Suprapubic skin (tissue), 4 donors: ENCODE measurements at regions not wholly inside any gene's neighbourhood (a gene's known extent, or its start where the extent isn't known, plus 50 kb on each side); places are given as distances from the start of the nearest gene placed in this dataset.

Experiments
- DNase-seq, 2 donors: peaks; one replicate each; pipeline ENCODE4 v3.0.0-alpha.2; 2019; ENCODE audit warnings: low spot score in 2 of 2
- H3K27ac ChIP-seq: fragments of 200-600 bp; sonication (generic); one replicate; pipeline ENCODE4 v1.5.1; 2019
- H3K27me3 ChIP-seq: fragments of 200-600 bp; sonication (generic); one replicate; pipeline ENCODE4 v1.5.1; 2019
- H3K36me3 ChIP-seq: fragments of 200-600 bp; sonication (generic); one replicate; pipeline ENCODE4 v1.5.1; 2019
- H3K4me1 ChIP-seq: fragments of 200-600 bp; sonication (generic); one replicate; pipeline ENCODE4 v1.5.1; 2019
- H3K4me3 ChIP-seq: fragments of 200-600 bp; sonication (generic); one replicate; pipeline ENCODE4 v1.5.1; 2019; ENCODE audit warnings: mild to moderate bottlenecking
- H3K9me3 ChIP-seq: fragments of 200-600 bp; sonication (generic); one replicate; pipeline ENCODE4 v1.5.1; 2019
- CTCF ChIP-seq, 2 donors: fragments of 200-600 bp in 1 of 2; fragments of 450-650 bp in 1 of 2; sonication (generic) in 1 of 2; IDR thresholded peaks; one replicate each; pipeline ENCODE4 v1.5.1; 2016 to 2019; ENCODE audit warnings: antibody characterized with exemption in 2 of 2, mild to moderate bottlenecking in 1 of 2, moderate library complexity in 1 of 2
- EP300 ChIP-seq: sonication (generic); formaldehyde crosslinking; IDR thresholded peaks from one replicate; pipeline ENCODE4 v1.6.1; 2017; ENCODE audit warnings: antibody characterized with exemption
- POLR2A ChIP-seq, 2 donors: fragments of 450-650 bp; IDR thresholded peaks; one replicate each; pipeline ENCODE4 v1.6.1; 2017; ENCODE audit warnings: antibody characterized with exemption in 2 of 2, mild to moderate bottlenecking in 2 of 2, moderate library complexity in 2 of 2
- POLR2AphosphoS5 ChIP-seq, 3 donors: sonication (generic); formaldehyde crosslinking; IDR thresholded peaks; one replicate each; pipeline ENCODE4 v1.6.1; 2017; ENCODE audit warnings: antibody characterized with exemption in 3 of 3
- WGBS: methylation state at CpG from one replicate; pipeline ENCODE4 v1.1.5; 2018; 5-methylcytosine and 5-hydroxymethylcytosine counted together

- TF ChIP-seq POLR2AphosphoS5 (IDR thresholded peaks at IDR 0.05) (no peak), CTCF (IDR thresholded peaks at IDR 0.05) (no peak), POLR2A (IDR thresholded peaks at IDR 0.05) (no peak), EP300 (no peak)
- no peaks in the 10 kb centered on the region for H3K9me3 ChIP-seq
- no peak overlapping the region for H3K27ac ChIP-seq
- 69% methylated on average over 7 of the region's 7 CpGs for WGBS
- no peak for DNase-seq
- no peaks in the 10 kb centered on the region for H3K4me1 ChIP-seq
- H3K4me3 ChIP-seq, result no peak overlapping the region
- no peaks in the 10 kb centered on the region for H3K27me3 ChIP-seq
- no peaks in the 10 kb centered on the region for H3K36me3 ChIP-seq
Observed at GRCh38 chr16:6284731-6285130, 1047.9 kb upstream of the RBFOX1 start.

DNA sequence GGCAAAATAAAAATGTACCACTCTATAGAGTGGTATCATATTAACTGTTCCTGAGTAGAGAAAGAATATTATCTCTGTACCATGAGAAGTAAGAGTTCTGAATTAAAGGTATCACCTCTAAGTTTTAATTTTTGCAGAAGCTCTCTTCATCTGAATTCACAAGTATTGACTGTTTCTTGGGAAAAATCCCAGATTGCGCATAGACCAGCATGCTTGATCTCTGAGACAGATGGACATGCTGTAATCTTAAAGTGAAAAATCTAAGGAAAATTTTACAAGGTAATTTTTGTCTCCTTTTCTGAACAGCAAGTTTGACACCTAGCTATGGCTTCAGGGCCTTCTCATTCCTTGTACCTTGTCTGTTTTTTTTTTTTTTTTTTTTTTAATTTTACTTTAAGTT lies 1050.7 kb upstream of the RBFOX1 start:
- no peaks in the 10 kb centered on the region for H3K27me3 ChIP-seq
- H3K36me3 ChIP-seq, result no peaks in the 10 kb centered on the region
- H3K27ac ChIP-seq, result no peak overlapping the region
- TF ChIP-seq POLR2AphosphoS5 (IDR thresholded peaks at IDR 0.05) (no peak), CTCF (IDR thresholded peaks at IDR 0.05) (no peak), POLR2A (IDR thresholded peaks at IDR 0.05) (no peak), EP300 (no peak)
- H3K9me3 ChIP-seq, result no peaks in the 10 kb centered on the region
- no peak for DNase-seq
- H3K4me1 ChIP-seq, result no peaks in the 10 kb centered on the region
- no peak overlapping the region for H3K4me3 ChIP-seq
- 86% methylated on average over 1 of the region's 1 CpG for WGBS

DNA sequence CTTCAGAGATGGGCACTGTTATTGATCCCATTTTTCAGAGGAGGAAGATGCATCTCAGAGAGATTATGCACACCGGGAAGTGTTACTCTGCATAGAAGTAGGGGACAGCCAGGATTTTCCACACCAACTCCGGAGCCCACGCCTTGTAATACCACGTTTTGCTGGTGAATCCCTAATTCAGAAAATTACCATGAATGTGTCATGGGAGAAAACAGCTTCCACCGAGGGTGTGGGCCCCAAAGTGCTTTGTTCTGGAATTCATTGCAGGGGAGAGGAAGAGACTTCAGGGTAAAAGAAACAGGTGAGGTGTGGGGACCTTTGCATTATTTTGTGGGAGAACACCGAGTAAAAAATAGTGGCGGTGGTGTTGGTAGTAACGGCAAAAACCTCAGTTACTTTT lies 1051.4 kb upstream of the RBFOX1 start:
- Histone ChIP-seq H3K27me3 (no peaks in the 10 kb centered on the region), H3K9me3 (no peaks in the 10 kb centered on the region), H3K27ac (no peak overlapping the region), H3K4me3 (no peak overlapping the region), H3K4me1 (no peaks in the 10 kb centered on the region), H3K36me3 (no peaks in the 10 kb centered on the region)
- DNase-seq, result no peak
- no peak for TF ChIP-seq POLR2A (IDR thresholded peaks at IDR 0.05)
- no peak for TF ChIP-seq EP300
- TF ChIP-seq CTCF (IDR thresholded peaks at IDR 0.05), result no peak
- TF ChIP-seq POLR2AphosphoS5 (IDR thresholded peaks at IDR 0.05), result no peak
- 82% methylated on average over 8 of the region's 8 CpGs for WGBS

DNA sequence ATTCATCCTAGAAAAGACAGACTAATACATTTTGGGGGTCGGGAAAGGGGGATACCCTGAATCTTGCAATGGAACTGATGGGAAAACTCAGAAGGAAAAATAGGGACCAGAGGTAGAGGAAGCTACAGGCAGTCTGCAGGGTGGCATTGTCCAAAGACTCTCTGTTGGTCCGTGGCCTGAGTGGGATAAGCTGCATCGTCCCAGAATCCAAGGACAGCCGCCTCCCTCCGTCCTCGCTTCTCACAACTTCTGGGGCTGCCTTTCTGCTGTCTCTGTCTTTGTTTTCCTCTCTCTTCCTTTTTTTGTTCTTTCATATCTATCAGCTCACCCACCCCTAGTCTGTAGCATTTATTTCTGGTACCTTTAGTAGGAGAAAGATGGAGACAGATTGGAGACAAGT lies 1052.6 kb upstream of the RBFOX1 start:
- no peaks in the 10 kb centered on the region for H3K27me3 ChIP-seq
- no peak overlapping the region for H3K4me3 ChIP-seq
- no peaks in the 10 kb centered on the region for H3K4me1 ChIP-seq
- no peak for TF ChIP-seq CTCF (IDR thresholded peaks at IDR 0.05)
- no peak for TF ChIP-seq POLR2AphosphoS5 (IDR thresholded peaks at IDR 0.05)
- TF ChIP-seq POLR2A (IDR thresholded peaks at IDR 0.05), result no peak
- no peak for TF ChIP-seq EP300
- H3K9me3 ChIP-seq, result no peaks in the 10 kb centered on the region
- WGBS, result 78% methylated on average over 6 of the region's 6 CpGs
- H3K36me3 ChIP-seq, result no peaks in the 10 kb centered on the region
- no peak overlapping the region for H3K27ac ChIP-seq
- DNase-seq, result no peak

- 51% methylated on average over 3 of the region's 3 CpGs for WGBS
- Histone ChIP-seq H3K4me3 (no peak overlapping the region), H3K27ac (no peak overlapping the region), H3K4me1 (no peaks in the 10 kb centered on the region), H3K27me3 (no peaks in the 10 kb centered on the region), H3K36me3 (no peaks in the 10 kb centered on the region), H3K9me3 (no peaks in the 10 kb centered on the region)
- DNase-seq, result no peak
- TF ChIP-seq POLR2AphosphoS5 (IDR thresholded peaks at IDR 0.05), result no peak
- no peak for TF ChIP-seq EP300
- TF ChIP-seq POLR2A (IDR thresholded peaks at IDR 0.05), result no peak
- TF ChIP-seq CTCF (IDR thresholded peaks at IDR 0.05), result no peak
Observed at GRCh38 chr16:6279286-6279685, 1053.4 kb upstream of the RBFOX1 start.
